ENCODE measurements at regions not wholly inside any gene's neighbourhood (a gene's known extent, or its start where the extent isn't known, plus 50 kb on each side); places are given as distances from the start of the nearest gene placed in this dataset.

DNA sequence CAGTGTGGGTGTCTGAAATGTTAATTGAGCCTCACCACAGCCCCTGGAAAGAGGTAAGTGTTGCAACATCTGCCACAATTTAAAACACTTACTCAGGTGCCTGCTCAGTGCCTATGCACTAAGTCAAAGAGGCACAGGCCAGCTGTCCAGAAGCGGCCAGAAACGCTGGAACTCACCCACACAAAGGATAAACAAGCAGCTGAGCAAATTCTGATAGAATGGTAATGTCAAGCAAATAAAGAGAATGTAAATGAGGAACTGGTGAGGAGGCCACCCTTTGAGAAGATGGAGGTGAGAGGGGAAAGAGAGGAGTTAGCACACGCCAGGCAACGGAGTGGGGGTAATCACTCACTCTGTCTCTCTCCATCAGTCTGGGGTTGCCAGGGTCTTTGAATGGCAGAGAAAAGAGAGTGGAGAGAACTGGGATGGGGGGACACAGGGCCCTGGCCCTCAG lies 67.7 kb upstream of the SERP2 start:
- TF ChIP-seq POLR2A (IDR thresholded peaks at IDR 0.05) (no peak), POLR2AphosphoS5 (IDR thresholded peaks at IDR 0.05) (no peak)
- TF ChIP-seq, protein P1, sequence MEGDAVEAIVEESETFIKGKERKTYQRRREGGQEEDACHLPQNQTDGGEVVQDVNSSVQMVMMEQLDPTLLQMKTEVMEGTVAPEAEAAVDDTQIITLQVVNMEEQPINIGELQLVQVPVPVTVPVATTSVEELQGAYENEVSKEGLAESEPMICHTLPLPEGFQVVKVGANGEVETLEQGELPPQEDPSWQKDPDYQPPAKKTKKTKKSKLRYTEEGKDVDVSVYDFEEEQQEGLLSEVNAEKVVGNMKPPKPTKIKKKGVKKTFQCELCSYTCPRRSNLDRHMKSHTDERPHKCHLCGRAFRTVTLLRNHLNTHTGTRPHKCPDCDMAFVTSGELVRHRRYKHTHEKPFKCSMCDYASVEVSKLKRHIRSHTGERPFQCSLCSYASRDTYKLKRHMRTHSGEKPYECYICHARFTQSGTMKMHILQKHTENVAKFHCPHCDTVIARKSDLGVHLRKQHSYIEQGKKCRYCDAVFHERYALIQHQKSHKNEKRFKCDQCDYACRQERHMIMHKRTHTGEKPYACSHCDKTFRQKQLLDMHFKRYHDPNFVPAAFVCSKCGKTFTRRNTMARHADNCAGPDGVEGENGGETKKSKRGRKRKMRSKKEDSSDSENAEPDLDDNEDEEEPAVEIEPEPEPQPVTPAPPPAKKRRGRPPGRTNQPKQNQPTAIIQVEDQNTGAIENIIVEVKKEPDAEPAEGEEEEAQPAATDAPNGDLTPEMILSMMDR (IDR thresholded peaks at IDR 0.05), result no peak
